Fibroblast of lung (primary cell): ENCODE measurements at regions not wholly inside any gene's neighbourhood (a gene's known extent, or its start where the extent isn't known, plus 50 kb on each side); places are given as distances from the start of the nearest gene placed in this dataset.
A peak's percentile ranks its signal among the peaks of the same experiment; 100 is the strongest.

Experiments used
- DNase-seq, 2 donors: peaks; one replicate each; pipeline versions ENCODE4 v3.0.0 to v3.0.0-alpha.2; 2010; ENCODE audit warnings: low read depth in 2 of 2
- H2AFZ ChIP-seq: 2 replicates; pipeline ENCODE4 v1.5.1; 2012; ENCODE audit warnings: low read length, control low read depth, inconsistent platforms
- H3K27ac ChIP-seq: 2 replicates; pipeline ENCODE4 v1.5.1; 2011; ENCODE audit warnings: low read length, control low read depth; ENCODE audit not compliant: insufficient read depth
- H3K27me3 ChIP-seq: 2 replicates; pipeline ENCODE4 v1.5.1; 2011; ENCODE audit warnings: mild to moderate bottlenecking, low read length; ENCODE audit not compliant: control insufficient read depth, insufficient read depth
- H3K36me3 ChIP-seq: 2 replicates; pipeline ENCODE4 v1.5.1; 2011; ENCODE audit warnings: low read length; ENCODE audit not compliant: control insufficient read depth, insufficient read depth
- H3K4me1 ChIP-seq: 2 replicates; pipeline ENCODE4 v1.5.1; 2011; ENCODE audit warnings: low read length; ENCODE audit not compliant: control insufficient read depth, insufficient read depth; ENCODE audit errors: extremely low read depth
- H3K4me2 ChIP-seq: 2 replicates; pipeline ENCODE4 v1.5.1; 2011; ENCODE audit warnings: low read length, control low read depth; ENCODE audit not compliant: insufficient read depth; ENCODE audit errors: extremely low read depth
- H3K4me3 ChIP-seq, 4 experiments: fragments of 200-600 bp in 1 of 4; sonication (generic) in 1 of 4; replicated peaks in 1 of 4; 2 replicates each; pipeline ENCODE4 v1.5.1; 2011 to 2016; ENCODE audit warnings: low read length in 4 of 4, low read depth in 3 of 4, mild to moderate bottlenecking in 3 of 4, control low read depth in 2 of 4, inconsistent platforms in 1 of 4, mixed read lengths in 1 of 4; ENCODE audit not compliant: insufficient read depth in 1 of 4; ENCODE audit errors: control extremely low read depth in 1 of 4
- H3K79me2 ChIP-seq: 2 replicates; pipeline ENCODE4 v1.5.1; 2012; ENCODE audit warnings: mild to moderate bottlenecking, low read length, inconsistent platforms; ENCODE audit not compliant: control insufficient read depth, insufficient read depth
- H3K9ac ChIP-seq: 2 replicates; pipeline ENCODE4 v1.5.1; 2011; ENCODE audit warnings: mild to moderate bottlenecking, low read length, control low read depth; ENCODE audit not compliant: insufficient read depth
- H3K9me3 ChIP-seq: 2 replicates; pipeline ENCODE4 v1.5.1; 2012; ENCODE audit warnings: low read depth, low read length; ENCODE audit not compliant: control insufficient read depth, insufficient read depth
- H4K20me1 ChIP-seq: 2 replicates; pipeline ENCODE4 v1.5.1; 2011; ENCODE audit warnings: low read length; ENCODE audit not compliant: control insufficient read depth, insufficient read depth; ENCODE audit errors: extremely low read depth
- EZH2 ChIP-seq: IDR thresholded peaks from 2 replicates; pipeline ENCODE4 v1.5.1; 2012; ENCODE audit warnings: low read length, control low read depth, mild to moderate bottlenecking; ENCODE audit errors: missing control alignments
- TF ChIP-seq, protein P1 (sequence below), 2 donors: IDR thresholded peaks in 1 of 2; conservative IDR thresholded peaks in 1 of 2; 1 replicate in 1 of 2; 2 replicates in 1 of 2; pipeline ENCODE4 v1.5.1; 2011 to 2012; ENCODE audit warnings: low read length in 2 of 2, control low read depth in 1 of 2, inconsistent platforms in 1 of 2, low read depth in 1 of 2, mild to moderate bottlenecking in 1 of 2

DNA sequence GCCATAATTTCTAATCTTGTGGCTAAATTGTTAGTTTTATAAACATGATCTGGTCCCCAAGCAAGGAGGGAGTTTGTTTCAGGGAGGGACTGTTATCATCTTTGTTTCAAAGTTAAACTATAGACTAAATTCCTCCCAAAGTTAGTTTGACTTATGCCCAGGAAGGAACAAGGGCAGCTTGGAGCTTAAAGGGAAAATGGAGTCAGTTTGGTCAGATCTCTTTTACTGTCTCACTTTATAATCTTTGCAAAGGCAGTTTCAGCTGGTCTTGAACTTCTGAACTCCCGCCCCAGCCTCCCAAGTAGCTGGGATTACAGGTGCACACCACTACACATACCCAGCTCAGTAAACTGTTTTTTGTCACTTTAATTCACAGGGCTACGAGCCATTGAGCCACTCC lies 214.7 kb downstream of the ZNF674 start:
- no peak overlapping the region for H3K4me2 ChIP-seq
- no peaks in the 10 kb centered on the region for H3K9me3 ChIP-seq
- H3K36me3 ChIP-seq, result no peaks in the 10 kb centered on the region
- no peak for TF ChIP-seq EZH2
- TF ChIP-seq, protein P1, sequence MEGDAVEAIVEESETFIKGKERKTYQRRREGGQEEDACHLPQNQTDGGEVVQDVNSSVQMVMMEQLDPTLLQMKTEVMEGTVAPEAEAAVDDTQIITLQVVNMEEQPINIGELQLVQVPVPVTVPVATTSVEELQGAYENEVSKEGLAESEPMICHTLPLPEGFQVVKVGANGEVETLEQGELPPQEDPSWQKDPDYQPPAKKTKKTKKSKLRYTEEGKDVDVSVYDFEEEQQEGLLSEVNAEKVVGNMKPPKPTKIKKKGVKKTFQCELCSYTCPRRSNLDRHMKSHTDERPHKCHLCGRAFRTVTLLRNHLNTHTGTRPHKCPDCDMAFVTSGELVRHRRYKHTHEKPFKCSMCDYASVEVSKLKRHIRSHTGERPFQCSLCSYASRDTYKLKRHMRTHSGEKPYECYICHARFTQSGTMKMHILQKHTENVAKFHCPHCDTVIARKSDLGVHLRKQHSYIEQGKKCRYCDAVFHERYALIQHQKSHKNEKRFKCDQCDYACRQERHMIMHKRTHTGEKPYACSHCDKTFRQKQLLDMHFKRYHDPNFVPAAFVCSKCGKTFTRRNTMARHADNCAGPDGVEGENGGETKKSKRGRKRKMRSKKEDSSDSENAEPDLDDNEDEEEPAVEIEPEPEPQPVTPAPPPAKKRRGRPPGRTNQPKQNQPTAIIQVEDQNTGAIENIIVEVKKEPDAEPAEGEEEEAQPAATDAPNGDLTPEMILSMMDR (conservative IDR thresholded peaks at IDR 0.05 in 1 of 2, IDR thresholded peaks at IDR 0.05 in 1 of 2; ENCODE audit: low read depth in 1 of 2, low read length in 2 of 2), result no peak
- H2AFZ ChIP-seq, result no peak overlapping the region
- no peak for DNase-seq
- peaks cover 2% of the 10 kb centered on the region for H3K27me3 ChIP-seq
- H3K9ac ChIP-seq, result no peak overlapping the region
- no peak overlapping the region for H3K27ac ChIP-seq
- no peaks in the 10 kb centered on the region for H3K79me2 ChIP-seq
- no peak overlapping the region for H3K4me3 ChIP-seq
- no peaks in the 10 kb centered on the region for H4K20me1 ChIP-seq
- peaks cover 4% of the 10 kb centered on the region for H3K4me1 ChIP-seq

DNA sequence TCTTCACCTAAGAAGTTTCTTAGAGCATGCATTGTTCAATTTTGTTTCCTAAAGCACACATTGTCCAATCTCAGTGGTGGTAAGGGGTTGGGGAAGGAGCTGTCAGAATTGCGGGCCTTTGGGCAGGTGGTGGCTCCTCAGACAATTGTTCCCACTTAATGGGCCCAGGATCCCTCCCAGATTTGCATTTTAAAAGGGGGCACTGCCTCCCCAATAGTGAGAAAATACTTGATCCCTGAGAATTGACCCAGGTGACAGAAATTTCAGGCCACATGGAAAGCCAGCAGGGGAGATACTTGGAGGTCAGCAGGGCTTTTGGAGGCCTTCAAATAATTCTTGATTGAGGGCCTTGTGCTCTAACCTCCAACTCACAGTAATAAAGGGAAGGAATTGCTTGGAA lies 217.1 kb downstream of the ZNF674 start:
- H3K27ac ChIP-seq, result no peak overlapping the region
- H3K4me1 ChIP-seq, result peaks cover 4% of the 10 kb centered on the region
- no peaks in the 10 kb centered on the region for H4K20me1 ChIP-seq
- no peaks in the 10 kb centered on the region for H3K79me2 ChIP-seq
- no peak overlapping the region for H3K9ac ChIP-seq
- H3K4me3 ChIP-seq, result no peak overlapping the region
- DNase-seq, result no peak
- H3K4me2 ChIP-seq, result no peak overlapping the region
- no peaks in the 10 kb centered on the region for H3K36me3 ChIP-seq
- no peak for TF ChIP-seq EZH2
- TF ChIP-seq, protein P1 (conservative IDR thresholded peaks at IDR 0.05 in 1 of 2, IDR thresholded peaks at IDR 0.05 in 1 of 2; ENCODE audit: low read depth in 1 of 2, low read length in 2 of 2), result no peak
- H3K27me3 ChIP-seq, result no peaks in the 10 kb centered on the region
- H3K9me3 ChIP-seq, result no peaks in the 10 kb centered on the region
- H2AFZ ChIP-seq, result no peak overlapping the region

DNA sequence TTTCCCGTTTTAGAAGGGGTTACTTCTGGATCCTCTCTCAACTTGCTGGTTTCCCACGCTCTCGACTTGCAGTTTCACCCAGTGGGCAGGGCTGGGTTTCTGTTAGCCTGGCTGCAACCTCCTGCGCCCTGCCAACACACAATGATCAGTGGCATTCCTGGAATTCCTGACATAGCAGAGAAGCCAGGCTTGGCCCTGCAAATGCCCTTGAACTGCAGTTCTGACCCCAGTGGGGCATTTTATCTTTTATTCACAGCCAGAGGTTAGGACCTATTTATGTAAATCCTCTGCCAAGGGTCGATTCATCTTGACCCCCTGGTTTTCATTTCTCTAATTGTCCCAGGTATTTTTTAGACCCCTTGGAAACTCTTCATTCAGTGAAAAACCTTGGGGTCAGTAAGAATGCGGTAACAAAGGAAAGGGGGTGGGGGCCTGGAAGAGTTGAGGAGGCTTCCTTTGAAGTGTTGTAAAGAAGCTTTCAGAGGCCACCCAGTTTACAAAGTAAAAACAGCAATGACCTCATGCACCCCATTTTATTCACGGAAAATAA lies 217.6 kb downstream of the ZNF674 start:
- no peak overlapping the region for H3K4me2 ChIP-seq
- H3K36me3 ChIP-seq, result no peaks in the 10 kb centered on the region
- no peak overlapping the region for H2AFZ ChIP-seq
- H3K79me2 ChIP-seq, result no peaks in the 10 kb centered on the region
- H3K9ac ChIP-seq, result no peak overlapping the region
- H3K27ac ChIP-seq, result no peak overlapping the region
- H3K4me1 ChIP-seq, result peaks cover 4% of the 10 kb centered on the region
- no peak overlapping the region for H3K4me3 ChIP-seq
- H3K27me3 ChIP-seq, result no peaks in the 10 kb centered on the region
- H4K20me1 ChIP-seq, result no peaks in the 10 kb centered on the region
- peak; percentile 3 to 58 for DNase-seq
- H3K9me3 ChIP-seq, result no peaks in the 10 kb centered on the region
- TF ChIP-seq, protein P1 (conservative IDR thresholded peaks at IDR 0.05 in 1 of 2, IDR thresholded peaks at IDR 0.05 in 1 of 2; ENCODE audit: low read depth in 1 of 2, low read length in 2 of 2), result no peak
- no peak for TF ChIP-seq EZH2
